Activated naive CD4-positive, alpha-beta T cell treated with anti-CD3 and anti-CD28 coated beads, Interleukin-2, amount 50 U/mL, for 72 hours (primary cell): ENCODE measurements at regions not wholly inside any gene's neighbourhood (a gene's known extent, or its start where the extent isn't known, plus 50 kb on each side); places are given as distances from the start of the nearest gene placed in this dataset.
"Not testable (repeated sequence)": the region's sequence is repeated elsewhere in the genome, so short reads cannot be mapped to it uniquely, and the experiment has no call there.

Experiments
- ATAC-seq, 2 donors: fragments of 150-1000 bp; cut with Tn5 transposase; 2 replicates each; pipeline ENCODE4 v1.10.0; 2021; ENCODE audit warnings: mild to moderate bottlenecking in 2 of 2, moderate library complexity in 2 of 2
- DNase-seq, 2 donors: peaks; one replicate each; pipeline ENCODE4 v3.0.0; 2021 to 2022; ENCODE audit warnings: low spot score in 2 of 2
- H3K27ac Mint-ChIP-seq, 2 donors: one replicate each; pipeline ENCODE4 v1.8.0; 2022; ENCODE audit warnings: mild to moderate bottlenecking in 2 of 2, mixed read lengths in 2 of 2
- H3K36me3 Mint-ChIP-seq, 2 donors: one replicate each; pipeline ENCODE4 v1.8.0; 2022; ENCODE audit warnings: mixed read lengths in 2 of 2
- H3K9me3 Mint-ChIP-seq, 2 donors: one replicate each; pipeline ENCODE4 v1.8.0; 2022; ENCODE audit warnings: mixed read lengths in 2 of 2

- Mint-ChIP-seq H3K27ac (no peak overlapping the region), H3K9me3 (peaks cover 9 to 22% of the 10 kb centered on the region in 2 donors), H3K36me3 (no peaks in the 10 kb centered on the region)
- no peak for ATAC-seq
- DNase-seq: no peak
These were observed 189.3 kb upstream of the ROBO1 start for GRCh38 chr3:79957066-79957465.

- H3K9me3 Mint-ChIP-seq: peaks cover 17 to 22% of the 10 kb centered on the region in 2 donors
- H3K36me3 Mint-ChIP-seq: no peaks in the 10 kb centered on the region
- H3K27ac Mint-ChIP-seq: no peak overlapping the region
- no peak for ATAC-seq
- DNase-seq: no peak
These were observed 187.0 kb upstream of the ROBO1 start for GRCh38 chr3:79954756-79955155.

GRCh38 chr3:79953591-79954101, 185.8 kb upstream of the ROBO1 start:
- Mint-ChIP-seq H3K36me3 (no peaks in the 10 kb centered on the region), H3K27ac (no peak overlapping the region), H3K9me3 (peaks cover 24 to 25% of the 10 kb centered on the region in 2 donors)
- ATAC-seq: no peak
- DNase-seq: no peak

- not testable (repeated sequence) for ATAC-seq, H3K27ac Mint-ChIP-seq, H3K36me3 Mint-ChIP-seq
These were observed 183.6 kb upstream of the ROBO1 start for GRCh38 chr3:79951426-79951825.

GRCh38 chr3:79947957-79948356, 180.2 kb upstream of the ROBO1 start:
- Mint-ChIP-seq H3K9me3 (peaks cover 24 to 34% of the 10 kb centered on the region in 2 donors), H3K36me3 (no peaks in the 10 kb centered on the region), H3K27ac (no peak overlapping the region)
- ATAC-seq: no peak
- no peak for DNase-seq

More at GRCh38 chr3:79951426-79951825, 183.6 kb upstream of the ROBO1 start:
- DNase-seq: not testable (repeated sequence)
- H3K9me3 Mint-ChIP-seq: peaks cover 18 to 21% of the 10 kb centered on the region in 2 donors

GRCh38 chr3:79947469-79947868, 179.7 kb upstream of the ROBO1 start:
- ATAC-seq (no peak), DNase-seq (no peak)
- Mint-ChIP-seq H3K36me3 (no peaks in the 10 kb centered on the region), H3K9me3 (peaks cover 24 to 32% of the 10 kb centered on the region in 2 donors), H3K27ac (no peak overlapping the region)

- H3K36me3 Mint-ChIP-seq: no peaks in the 10 kb centered on the region
- no peak overlapping the region for H3K27ac Mint-ChIP-seq
- DNase-seq: no peak
- no peak for ATAC-seq
- peaks cover 0 to 11% of the 10 kb centered on the region in 2 donors for H3K9me3 Mint-ChIP-seq
These were observed 169.8 kb upstream of the ROBO1 start for GRCh38 chr3:79937567-79937966.

GRCh38 chr3:79930196-79930595, 162.4 kb upstream of the ROBO1 start:
- peaks cover 0 to 4% of the 10 kb centered on the region in 2 donors for H3K9me3 Mint-ChIP-seq
- H3K27ac Mint-ChIP-seq: no peak overlapping the region
- ATAC-seq: no peak
- no peaks in the 10 kb centered on the region for H3K36me3 Mint-ChIP-seq
- no peak for DNase-seq

- Mint-ChIP-seq H3K27ac (no peak overlapping the region), H3K9me3 (peaks cover 0 to 4% of the 10 kb centered on the region in 2 donors), H3K36me3 (no peaks in the 10 kb centered on the region)
- DNase-seq (no peak), ATAC-seq (no peak)
These were observed 161.1 kb upstream of the ROBO1 start for GRCh38 chr3:79928687-79929408.

GRCh38 chr3:79926522-79926921, 158.7 kb upstream of the ROBO1 start:
- H3K36me3 Mint-ChIP-seq: no peaks in the 10 kb centered on the region
- no peak for ATAC-seq
- no peak for DNase-seq
- H3K27ac Mint-ChIP-seq: no peak overlapping the region
- H3K9me3 Mint-ChIP-seq: peaks cover 4 to 8% of the 10 kb centered on the region in 2 donors

GRCh38 chr3:79922633-79923032, 154.8 kb upstream of the ROBO1 start:
- Mint-ChIP-seq H3K9me3 (peaks cover 5 to 9% of the 10 kb centered on the region in 2 donors), H3K27ac (no peak overlapping the region), H3K36me3 (no peaks in the 10 kb centered on the region)
- DNase-seq (no peak), ATAC-seq (no peak)

GRCh38 chr3:79917561-79917960, 149.8 kb upstream of the ROBO1 start:
- DNase-seq (no peak), ATAC-seq (no peak)
- Mint-ChIP-seq H3K27ac (no peak overlapping the region), H3K9me3 (peaks cover 13 to 19% of the 10 kb centered on the region in 2 donors), H3K36me3 (peaks cover 0 to 4% of the 10 kb centered on the region in 2 donors)

- no peak for DNase-seq
- Mint-ChIP-seq H3K27ac (no peak overlapping the region), H3K36me3 (no peaks in the 10 kb centered on the region), H3K9me3 (peaks cover 0 to 9% of the 10 kb centered on the region in 2 donors)
- no peak for ATAC-seq
These were observed 142.5 kb upstream of the ROBO1 start for GRCh38 chr3:79910337-79910736.

- Mint-ChIP-seq H3K9me3 (peaks cover 7 to 10% of the 10 kb centered on the region in 2 donors), H3K36me3 (no peaks in the 10 kb centered on the region), H3K27ac (no peak overlapping the region)
- DNase-seq (no peak), ATAC-seq (no peak)
These were observed 138.3 kb upstream of the ROBO1 start for GRCh38 chr3:79906106-79906505.

- no peak overlapping the region for H3K27ac Mint-ChIP-seq
- H3K36me3 Mint-ChIP-seq: no peaks in the 10 kb centered on the region
- H3K9me3 Mint-ChIP-seq: peaks cover 15 to 20% of the 10 kb centered on the region in 2 donors
- no peak for ATAC-seq
- no peak for DNase-seq
These were observed 134.4 kb upstream of the ROBO1 start for GRCh38 chr3:79902151-79902550.

GRCh38 chr3:79898907-79899306, 131.1 kb upstream of the ROBO1 start:
- DNase-seq (no peak), ATAC-seq (no peak)
- peaks cover 14 to 20% of the 10 kb centered on the region in 2 donors for H3K9me3 Mint-ChIP-seq
- no peak overlapping the region for H3K27ac Mint-ChIP-seq
- no peaks in the 10 kb centered on the region for H3K36me3 Mint-ChIP-seq

GRCh38 chr3:79896086-79896485, 128.3 kb upstream of the ROBO1 start:
- peaks cover 11 to 13% of the 10 kb centered on the region in 2 donors for H3K9me3 Mint-ChIP-seq
- H3K27ac Mint-ChIP-seq: no peak overlapping the region
- ATAC-seq (no peak), DNase-seq (no peak)
- H3K36me3 Mint-ChIP-seq: no peaks in the 10 kb centered on the region

- no peaks in the 10 kb centered on the region for H3K36me3 Mint-ChIP-seq
- peaks cover 0 to 18% of the 10 kb centered on the region in 2 donors for H3K9me3 Mint-ChIP-seq
- DNase-seq: no peak
- no peak overlapping the region for H3K27ac Mint-ChIP-seq
- no peak for ATAC-seq
These were observed 119.4 kb upstream of the ROBO1 start for GRCh38 chr3:79887213-79887612.
